HepG2 (cell line): ENCODE measurements at regions not wholly inside any gene's neighbourhood (a gene's known extent, or its start where the extent isn't known, plus 50 kb on each side); places are given as distances from the start of the nearest gene placed in this dataset.

Source experiments
- ATAC-seq: fragments of 200-7000 bp; cut with Tn5 transposase; 3 replicates; pipeline ENCODE4 v1.9.1; 2020; ENCODE audit warnings: mild to moderate bottlenecking, moderate library complexity
- BruUV-seq: library from RNA; stranded (reverse); fragments of 400-500 nt; replicated peaks from 2 replicates; lab custom pipeline; 2021; lab: Mats Ljungman, UMichigan
- CTCF ChIA-PET: fragments of 300-600 bp; formaldehyde crosslinking; extraction: SDS; loops from one replicate; lab custom pipeline; 2021; ENCODE audit warnings: low total read pairs, inconsistent platforms, low intra/inter-chr PET ratio; lab: Yijun Ruan, JAX
- POLR2A ChIA-PET: fragments of 350-600 bp; sonication (Branson Sonifier 250); formaldehyde crosslinking; loops from one replicate; lab custom pipeline; 2020; ENCODE audit warnings: antibody characterized with exemption, inconsistent platforms; lab: Yijun Ruan, JAX
- DNase-seq: peaks from one replicate; pipeline ENCODE4 v3.0.0-alpha.2; 2015; ENCODE audit warnings: low spot score
- FAIRE-seq: peaks from 3 replicates; lab custom pipeline; 2011; peaks lifted over from hg19 to GRCh38; lab: Jason Lieb, UNC
- H2AFZ ChIP-seq: one replicate; pipeline ENCODE4 v1.6.1; 2011; ENCODE audit warnings: low read length, inconsistent platforms
- H3K27ac ChIP-seq: fragments of 300-600 bp; 3 replicates; pipeline ENCODE4 v1.8.0; 2011; ENCODE audit warnings: mixed run types, mild to moderate bottlenecking, mixed read lengths, low read length, inconsistent platforms; ENCODE audit not compliant: insufficient read depth; ENCODE audit errors: extremely low read length
- H3K27me3 ChIP-seq, 2 experiments: fragments of 200-600 bp in 1 of 2; 2 replicates in 1 of 2; 3 replicates in 1 of 2; pipeline versions ENCODE4 v1.6.0 to v1.8.0; 2011; ENCODE audit warnings: low read length in 2 of 2, mild to moderate bottlenecking in 2 of 2, moderate library complexity in 2 of 2, inconsistent platforms in 1 of 2; ENCODE audit not compliant: insufficient read depth in 2 of 2, control insufficient read depth in 1 of 2
- H3K36me3 ChIP-seq, 2 experiments: fragments of 200-600 bp in 1 of 2; replicated peaks in 1 of 2; 2 replicates in 1 of 2; 3 replicates in 1 of 2; pipeline versions ENCODE4 v1.5.1 to v1.8.0; 2011; ENCODE audit warnings: low read length in 2 of 2, inconsistent platforms in 1 of 2; ENCODE audit not compliant: insufficient read depth in 2 of 2, control insufficient read depth in 1 of 2
- H3K4me1 ChIP-seq: 2 replicates; pipeline ENCODE4 v1.5.1; 2012; ENCODE audit warnings: low read length, inconsistent platforms; ENCODE audit not compliant: insufficient read depth
- H3K4me2 ChIP-seq: 2 replicates; pipeline ENCODE4 v1.6.0; 2011; ENCODE audit warnings: low read depth, low read length, inconsistent platforms
- H3K4me3 ChIP-seq, 3 experiments: fragments of 200-600 bp in 1 of 3; sonication (generic), shearing (Covaris generic) in 1 of 3; replicated peaks in 1 of 3; 2 replicates each; pipeline ENCODE4 v1.5.1; 2011 to 2016; ENCODE audit warnings: low read length in 3 of 3, inconsistent platforms in 2 of 3, low read depth in 2 of 3, mild to moderate bottlenecking in 2 of 3, control low read depth in 1 of 3, mixed read lengths in 1 of 3; ENCODE audit not compliant: insufficient read depth in 1 of 3
- H3K79me2 ChIP-seq: one replicate; pipeline ENCODE4 v1.6.1; 2011; ENCODE audit warnings: low read length, inconsistent platforms; ENCODE audit not compliant: insufficient read depth
- H3K9ac ChIP-seq: 2 replicates; pipeline ENCODE4 v1.6.0; 2011; ENCODE audit warnings: mild to moderate bottlenecking, low read depth, low read length, inconsistent platforms; ENCODE audit not compliant: insufficient read depth
- H3K9me3 ChIP-seq: 2 replicates; pipeline ENCODE4 v1.5.1; 2012; ENCODE audit warnings: mild to moderate bottlenecking, low read length
- H4K20me1 ChIP-seq: 2 replicates; pipeline ENCODE4 v1.6.0; 2011; ENCODE audit warnings: inconsistent platforms, mild to moderate bottlenecking, low read length, moderate library complexity; ENCODE audit not compliant: insufficient read depth
- ELF4 ChIP-seq: sonication (generic); formaldehyde crosslinking; IDR thresholded peaks from 2 replicates; pipeline ENCODE4 v1.5.0; 2020; ENCODE audit warnings: missing genetic modification reagents, mild to moderate bottlenecking, moderate library complexity, borderline replicate concordance
- GATAD2A ChIP-seq: IDR thresholded peaks from 2 replicates; pipeline ENCODE4 v1.6.1; 2016
- MAFK ChIP-seq, 2 experiments: IDR thresholded peaks in 1 of 2; conservative IDR thresholded peaks in 1 of 2; 2 replicates each; pipeline ENCODE4 v1.6.1; 2011; ENCODE audit warnings: improper control_type of control experiment in 2 of 2, low read length in 2 of 2
- MXI1 ChIP-seq: IDR thresholded peaks from 3 replicates; pipeline ENCODE4 v1.6.1; 2012; ENCODE audit warnings: low read depth, low read length, inconsistent platforms, borderline replicate concordance
- SIX4 ChIP-seq: sonication (generic); formaldehyde crosslinking; IDR thresholded peaks from 2 replicates; pipeline ENCODE4 v1.4.0; 2020; ENCODE audit warnings: missing genetic modification reagents
- XRCC5 ChIP-seq: fragments of 200-400 bp; formaldehyde crosslinking; optimal IDR thresholded peaks from 2 replicates; pipeline ENCODE3; 2017; ENCODE audit warnings: mild to moderate bottlenecking, low read length
- ZNF235 ChIP-seq: sonication (generic); formaldehyde crosslinking; IDR thresholded peaks from 2 replicates; pipeline ENCODE4 v1.8.1; 2023; ENCODE audit warnings: mild to moderate bottlenecking, missing genetic modification reagents, borderline replicate concordance
- ZNF558 ChIP-seq: sonication (generic); formaldehyde crosslinking; IDR thresholded peaks from 2 replicates; pipeline ENCODE4 v1.9.0; 2022; ENCODE audit warnings: mild to moderate bottlenecking, missing genetic modification reagents, borderline replicate concordance
- ZNF773 ChIP-seq: sonication (generic); formaldehyde crosslinking; IDR thresholded peaks from 2 replicates; pipeline ENCODE4 v1.4.0; 2020; ENCODE audit warnings: missing genetic modification reagents, borderline replicate concordance
- WGBS: methylation state at CpG from one replicate; pipeline ENCODE4 v1.1.6; 2017; ENCODE audit warnings: low lambda C conversion rate; 5-methylcytosine and 5-hydroxymethylcytosine counted together
- in situ Hi-C: cut with HindIII; loops from 2 replicates; pipeline ENCODE4 v1.10.0; 2017; ENCODE audit warnings: low pct_unique_long_range_greater_than_20kb; ENCODE audit not compliant: extremely low pct_ligation_motif_present
- intact Hi-C: fragments of 100-400 bp; cut with micrococcal nuclease; formaldehyde crosslinking; loops from one replicate; pipeline ENCODE4 v1.10.0; 2022; ENCODE audit not compliant: unreplicated experiment
- TF ChIP-seq, protein P1 (sequence below): sonication (generic); formaldehyde crosslinking; IDR thresholded peaks from 2 replicates; pipeline ENCODE4 v1.8.1; 2023; ENCODE audit warnings: missing genetic modification reagents, inconsistent platforms, borderline replicate concordance
- TF ChIP-seq, protein P2 (sequence below): sonication (generic); formaldehyde crosslinking; IDR thresholded peaks from 2 replicates; pipeline ENCODE4 v1.9.0; 2021; ENCODE audit warnings: missing genetic modification reagents, mild to moderate bottlenecking, borderline replicate concordance
- TF ChIP-seq, protein P3 (sequence below): sonication (generic); formaldehyde crosslinking; IDR thresholded peaks from 2 replicates; pipeline ENCODE4 v1.4.0; 2020; ENCODE audit warnings: missing genetic modification reagents
- TF ChIP-seq, protein P4 (sequence below): IDR thresholded peaks from 2 replicates; pipeline ENCODE4 v1.6.1; 2016

DNA sequence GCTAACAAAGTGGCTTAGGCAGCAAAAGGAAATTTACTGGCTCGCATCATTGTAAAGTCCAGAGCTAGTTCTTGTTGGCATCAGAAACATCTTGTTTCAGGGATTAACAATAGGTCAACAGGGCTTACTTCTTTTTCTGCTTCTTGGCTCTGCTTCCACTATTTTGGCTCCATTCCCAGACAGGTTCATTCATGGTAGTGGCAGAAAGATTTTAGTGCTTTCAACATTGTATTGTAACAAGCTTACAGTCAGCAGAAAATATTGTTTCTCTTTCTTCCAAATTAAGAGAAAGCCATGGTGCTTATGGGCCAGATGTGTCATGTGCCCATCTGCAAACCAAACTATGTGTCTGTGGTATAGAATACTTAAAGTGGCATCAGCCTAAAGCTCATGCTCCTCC lies 315.6 kb downstream of the RAB38 start:
- Histone ChIP-seq H3K27me3 (no peaks in the 10 kb centered on the region), H3K27ac (no peak overlapping the region), H3K79me2 (no peaks in the 10 kb centered on the region), H3K4me2 (no peak overlapping the region), H3K4me3 (no peak overlapping the region), H3K9ac (no peak overlapping the region), H3K4me1 (no peaks in the 10 kb centered on the region), H3K36me3 (no peaks in the 10 kb centered on the region), H4K20me1 (no peaks in the 10 kb centered on the region), H2AFZ (no peak overlapping the region), H3K9me3 (no peaks in the 10 kb centered on the region)
- DNase-seq = no peak
- in situ Hi-C loops (no loop called here), intact Hi-C loops (no loop called here)
- POLR2A ChIA-PET = no interaction called here
- CTCF ChIA-PET = no interaction called here
- BruUV-seq = no TSS peak
- no peak for TF ChIP-seq ELF4 (CRISPR knock-in tag)
- no peak for TF ChIP-seq ZNF773
- TF ChIP-seq ZNF235 = no peak
- TF ChIP-seq, protein P1, sequence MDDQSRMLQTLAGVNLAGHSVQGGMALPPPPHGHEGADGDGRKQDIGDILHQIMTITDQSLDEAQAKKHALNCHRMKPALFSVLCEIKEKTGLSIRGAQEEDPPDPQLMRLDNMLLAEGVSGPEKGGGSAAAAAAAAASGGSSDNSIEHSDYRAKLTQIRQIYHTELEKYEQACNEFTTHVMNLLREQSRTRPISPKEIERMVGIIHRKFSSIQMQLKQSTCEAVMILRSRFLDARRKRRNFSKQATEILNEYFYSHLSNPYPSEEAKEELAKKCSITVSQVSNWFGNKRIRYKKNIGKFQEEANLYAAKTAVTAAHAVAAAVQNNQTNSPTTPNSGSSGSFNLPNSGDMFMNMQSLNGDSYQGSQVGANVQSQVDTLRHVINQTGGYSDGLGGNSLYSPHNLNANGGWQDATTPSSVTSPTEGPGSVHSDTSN (CRISPR knock-in tag) = no peak
- no peak for TF ChIP-seq SIX4 (CRISPR knock-in tag)
- TF ChIP-seq ZNF558 = no peak
- TF ChIP-seq XRCC5 = no peak
- FAIRE-seq = no peak
- no peak for ATAC-seq
- 46% methylated on average over 1 of the region's 1 CpG for WGBS

DNA sequence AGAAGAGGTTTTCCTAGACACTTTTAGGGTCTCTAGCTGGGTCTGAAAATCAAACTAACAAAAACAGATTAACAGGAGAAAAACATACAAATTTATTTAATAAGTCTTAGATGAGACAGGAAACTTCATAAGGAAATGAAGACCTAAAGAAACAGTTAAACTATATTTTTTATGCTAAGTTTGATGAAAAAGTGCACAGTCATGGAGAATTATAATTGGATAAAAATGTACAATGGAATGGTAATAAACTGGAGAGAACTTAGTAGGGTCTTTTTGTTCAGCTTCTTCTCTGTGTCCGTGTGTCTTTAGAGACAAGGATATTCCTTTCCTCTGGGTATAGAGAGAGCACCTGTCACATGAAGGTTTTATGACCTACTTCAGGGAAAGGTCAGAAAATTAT lies 323.4 kb downstream of the RAB38 start:
- Histone ChIP-seq H3K36me3 (no peaks in the 10 kb centered on the region), H3K9me3 (no peaks in the 10 kb centered on the region)
- FAIRE-seq = no peak
- intact Hi-C loops = no loop called here
- no peak for ATAC-seq
- CTCF ChIA-PET = no interaction called here
- TF ChIP-seq, protein P2, sequence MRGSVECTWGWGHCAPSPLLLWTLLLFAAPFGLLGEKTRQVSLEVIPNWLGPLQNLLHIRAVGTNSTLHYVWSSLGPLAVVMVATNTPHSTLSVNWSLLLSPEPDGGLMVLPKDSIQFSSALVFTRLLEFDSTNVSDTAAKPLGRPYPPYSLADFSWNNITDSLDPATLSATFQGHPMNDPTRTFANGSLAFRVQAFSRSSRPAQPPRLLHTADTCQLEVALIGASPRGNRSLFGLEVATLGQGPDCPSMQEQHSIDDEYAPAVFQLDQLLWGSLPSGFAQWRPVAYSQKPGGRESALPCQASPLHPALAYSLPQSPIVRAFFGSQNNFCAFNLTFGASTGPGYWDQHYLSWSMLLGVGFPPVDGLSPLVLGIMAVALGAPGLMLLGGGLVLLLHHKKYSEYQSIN (CRISPR knock-in tag) = no peak
- TF ChIP-seq, protein P3, sequence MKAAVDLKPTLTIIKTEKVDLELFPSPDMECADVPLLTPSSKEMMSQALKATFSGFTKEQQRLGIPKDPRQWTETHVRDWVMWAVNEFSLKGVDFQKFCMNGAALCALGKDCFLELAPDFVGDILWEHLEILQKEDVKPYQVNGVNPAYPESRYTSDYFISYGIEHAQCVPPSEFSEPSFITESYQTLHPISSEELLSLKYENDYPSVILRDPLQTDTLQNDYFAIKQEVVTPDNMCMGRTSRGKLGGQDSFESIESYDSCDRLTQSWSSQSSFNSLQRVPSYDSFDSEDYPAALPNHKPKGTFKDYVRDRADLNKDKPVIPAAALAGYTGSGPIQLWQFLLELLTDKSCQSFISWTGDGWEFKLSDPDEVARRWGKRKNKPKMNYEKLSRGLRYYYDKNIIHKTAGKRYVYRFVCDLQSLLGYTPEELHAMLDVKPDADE = no peak
- no peak for TF ChIP-seq GATAD2A (CRISPR knock-in tag)
- TF ChIP-seq MXI1 = no peak
- peak in 1 of 2 experiments; percentile 23; a peak in 1 of 4 replicates for TF ChIP-seq MAFK (conservative IDR thresholded peaks at IDR 0.05 in 1 of 2, IDR thresholded peaks at IDR 0.05 in 1 of 2; ENCODE audit: low read length in 2 of 2)
- TF ChIP-seq, protein P4, sequence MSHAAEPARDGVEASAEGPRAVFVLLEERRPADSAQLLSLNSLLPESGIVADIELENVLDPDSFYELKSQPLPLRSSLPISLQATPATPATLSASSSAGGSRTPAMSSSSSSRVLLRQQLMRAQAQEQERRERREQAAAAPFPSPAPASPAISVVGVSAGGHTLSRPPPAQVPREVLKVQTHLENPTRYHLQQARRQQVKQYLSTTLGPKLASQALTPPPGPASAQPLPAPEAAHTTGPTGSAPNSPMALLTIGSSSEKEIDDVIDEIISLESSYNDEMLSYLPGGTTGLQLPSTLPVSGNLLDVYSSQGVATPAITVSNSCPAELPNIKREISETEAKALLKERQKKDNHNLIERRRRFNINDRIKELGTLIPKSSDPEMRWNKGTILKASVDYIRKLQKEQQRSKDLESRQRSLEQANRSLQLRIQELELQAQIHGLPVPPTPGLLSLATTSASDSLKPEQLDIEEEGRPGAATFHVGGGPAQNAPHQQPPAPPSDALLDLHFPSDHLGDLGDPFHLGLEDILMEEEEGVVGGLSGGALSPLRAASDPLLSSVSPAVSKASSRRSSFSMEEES (CRISPR knock-in tag) = no peak
- TF ChIP-seq, all 625 proteins: peak for 1
- DNase-seq = no peak
- 5% methylated on average over 1 of the region's 1 CpG for WGBS
- Histone ChIP-seq H3K27ac (no peak overlapping the region), H3K9ac (no peak overlapping the region), H3K4me1 (no peaks in the 10 kb centered on the region), H3K4me3 (no peak overlapping the region), H3K27me3 (no peaks in the 10 kb centered on the region), H3K79me2 (no peaks in the 10 kb centered on the region), H4K20me1 (no peaks in the 10 kb centered on the region), H2AFZ (no peak overlapping the region), H3K4me2 (no peak overlapping the region)
- POLR2A ChIA-PET = no interaction called here
- in situ Hi-C loops = no loop called here
- no TSS peak for BruUV-seq
